HG03469 (cell line): ENCODE measurements at regions not wholly inside any gene's neighbourhood (a gene's known extent, or its start where the extent isn't known, plus 50 kb on each side); places are given as distances from the start of the nearest gene placed in this dataset.

Experiments used
- ATAC-seq: cut with Tn5 transposase; IDR thresholded peaks from one replicate; pipeline ENCODE4 v1.9.1; 2021; ENCODE audit warnings: mild to moderate bottlenecking, moderate library complexity, moderate number of reproducible peaks; ENCODE audit not compliant: unreplicated experiment

DNA sequence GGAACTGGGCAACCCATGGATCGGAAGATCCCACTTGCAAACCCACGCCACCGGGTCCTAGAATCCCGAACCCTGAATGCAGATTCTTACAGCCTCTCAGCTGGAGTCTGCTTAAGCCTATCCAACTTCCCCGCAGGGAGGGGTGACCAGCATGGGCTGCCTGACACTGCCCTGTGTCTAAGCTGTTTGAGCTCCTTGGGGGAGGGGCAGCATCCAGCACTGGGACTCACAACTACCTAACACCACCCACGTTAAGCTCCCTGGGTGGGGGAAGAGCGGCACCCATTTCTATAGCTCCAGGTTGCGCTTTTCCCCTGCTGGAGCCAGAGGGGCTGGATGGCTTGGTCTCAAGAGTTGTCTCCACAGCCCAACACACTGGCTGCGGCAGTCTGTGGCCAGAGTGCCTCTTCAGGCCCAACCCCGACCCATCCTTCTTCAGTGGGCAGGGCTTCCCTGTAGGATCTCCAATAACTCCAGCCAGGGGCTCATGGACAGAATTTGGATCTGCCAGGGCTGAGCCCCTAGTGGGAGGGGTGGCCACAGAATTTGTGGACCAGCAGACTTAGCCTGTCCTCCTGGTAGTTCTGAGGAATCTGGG lies 649.2 kb downstream of the TUSC7 start:
- ATAC-seq = no peak

GRCh38 chr3:117366574-117366973 lies 657.0 kb downstream of the TUSC7 start:
- ATAC-seq = no peak

GRCh38 chr3:117367861-117368260 lies 658.3 kb downstream of the TUSC7 start:
- no peak for ATAC-seq

DNA sequence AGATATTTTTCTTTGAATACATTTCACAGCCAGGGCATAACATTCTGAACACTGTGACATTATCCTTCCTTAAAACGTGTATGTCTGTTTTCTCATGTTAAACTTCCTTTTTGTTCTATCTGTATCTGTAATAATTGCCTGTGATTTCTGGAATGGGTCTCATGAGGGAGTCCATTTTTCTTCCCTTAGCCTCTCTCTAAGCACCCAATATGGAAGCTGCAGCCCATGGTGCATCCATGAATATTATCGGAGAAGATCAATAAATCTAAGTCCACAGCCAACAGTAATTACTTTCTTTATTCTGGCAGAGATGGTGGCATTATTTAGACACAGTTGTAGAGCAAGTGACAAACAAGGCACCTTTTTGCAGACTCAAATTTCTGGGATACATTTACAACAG lies 671.1 kb downstream of the TUSC7 start:
- no peak for ATAC-seq

GRCh38 chr3:117393119-117393518 lies 683.5 kb downstream of the TUSC7 start:
- ATAC-seq = no peak

DNA sequence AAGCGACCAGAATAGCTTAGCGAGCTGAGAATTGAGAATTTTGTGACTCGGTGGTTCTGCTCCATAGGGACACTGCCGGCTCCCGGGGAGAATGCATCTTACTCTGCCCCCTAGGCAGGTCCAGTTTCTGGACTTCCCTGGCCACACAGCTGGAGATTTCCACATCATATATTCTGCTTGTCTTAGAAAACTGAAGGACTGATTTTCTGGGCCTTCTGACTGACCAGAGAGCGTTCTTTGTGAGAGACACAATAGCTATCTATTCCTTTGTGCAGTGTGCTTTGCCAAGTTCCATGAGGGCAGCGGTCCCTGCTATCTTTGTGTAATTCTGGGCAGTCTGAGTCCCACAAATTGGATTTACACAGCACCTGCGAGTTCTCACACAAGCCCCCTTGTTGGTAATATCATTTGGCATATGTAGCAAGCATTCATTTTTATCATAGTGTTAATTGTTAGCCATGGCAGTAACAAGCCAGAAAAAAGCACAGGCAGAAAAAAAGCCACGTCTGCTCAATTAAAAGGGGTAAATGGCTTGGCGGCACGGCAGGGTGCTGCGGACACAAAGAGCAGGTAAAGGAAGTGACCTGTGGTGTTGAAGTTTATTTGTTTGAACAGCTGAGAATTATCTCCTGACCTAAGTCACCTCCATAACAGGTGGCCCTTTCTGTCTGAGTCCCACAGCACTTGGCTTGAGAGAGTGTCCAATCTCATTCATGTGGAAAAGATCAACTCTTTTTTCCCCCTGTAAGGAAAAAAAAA lies 688.7 kb downstream of the TUSC7 start:
- no peak for ATAC-seq

GRCh38 chr3:117399311-117400078 lies 689.9 kb downstream of the TUSC7 start:
- ATAC-seq = no peak

GRCh38 chr3:117400303-117400702 lies 690.7 kb downstream of the TUSC7 start:
- no peak for ATAC-seq

DNA sequence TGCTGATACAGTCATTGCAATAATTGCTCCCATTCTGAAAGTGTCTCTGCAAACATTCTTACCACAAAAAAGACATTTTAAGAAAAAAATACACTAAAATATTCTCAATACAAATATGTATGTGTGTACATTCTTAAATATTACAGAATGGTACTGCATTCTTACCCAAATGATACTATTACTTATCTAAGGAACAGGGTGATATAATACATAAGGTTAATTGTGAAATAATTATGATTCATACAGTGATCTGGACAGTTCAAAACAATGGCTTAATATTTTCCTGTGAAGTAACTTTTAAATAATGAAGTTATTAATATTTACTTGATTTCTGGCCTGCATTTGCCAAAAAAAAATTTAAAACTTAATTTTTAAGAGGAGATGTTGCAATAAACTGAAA lies 694.6 kb downstream of the TUSC7 start:
- ATAC-seq = no peak

DNA sequence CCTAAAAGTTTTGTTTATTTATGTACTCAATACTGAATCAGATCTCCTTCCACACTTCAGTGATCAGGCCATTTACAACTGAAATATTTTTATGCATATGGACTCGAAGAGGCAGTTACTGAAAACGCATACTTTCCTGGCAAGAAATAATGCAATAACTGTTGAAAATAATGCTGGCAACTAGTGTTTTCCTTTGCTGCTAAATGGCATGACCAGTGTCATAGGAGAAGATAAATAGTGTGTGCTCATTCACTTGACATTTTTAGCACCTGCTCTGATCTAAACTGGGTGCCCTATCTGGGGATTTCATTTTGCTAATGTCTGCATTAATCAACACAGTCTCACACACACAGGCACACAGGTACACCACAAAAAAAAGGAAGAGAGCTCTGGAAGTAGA lies 695.2 kb downstream of the TUSC7 start:
- ATAC-seq = no peak

DNA sequence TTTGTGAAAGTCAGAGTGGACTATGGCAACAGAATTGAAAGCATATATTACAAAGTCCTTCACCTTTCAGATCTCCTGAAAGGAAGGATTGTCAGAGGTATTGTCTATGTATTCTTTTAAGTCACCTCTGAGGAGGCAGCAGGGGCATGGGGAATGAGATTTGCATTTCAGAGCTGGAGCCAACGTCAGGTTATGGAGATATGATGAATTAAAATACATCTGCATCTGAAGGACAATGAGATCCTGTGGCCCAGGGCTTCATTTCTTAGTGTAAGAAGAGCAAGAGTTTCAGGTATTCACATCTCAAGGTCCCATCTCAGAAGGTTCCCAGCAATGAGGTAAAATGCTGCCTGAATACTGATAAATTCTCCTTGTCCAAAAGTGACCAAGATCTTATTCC lies 695.8 kb downstream of the TUSC7 start:
- ATAC-seq = no peak

- peak; percentile 70 for ATAC-seq
These were observed 697.7 kb downstream of the TUSC7 start for GRCh38 chr3:117407317-117407716.

GRCh38 chr3:117408811-117409210 lies 699.2 kb downstream of the TUSC7 start:
- ATAC-seq = no peak

- ATAC-seq = no peak
These were observed 699.7 kb downstream of the TUSC7 start for GRCh38 chr3:117409256-117409655.

DNA sequence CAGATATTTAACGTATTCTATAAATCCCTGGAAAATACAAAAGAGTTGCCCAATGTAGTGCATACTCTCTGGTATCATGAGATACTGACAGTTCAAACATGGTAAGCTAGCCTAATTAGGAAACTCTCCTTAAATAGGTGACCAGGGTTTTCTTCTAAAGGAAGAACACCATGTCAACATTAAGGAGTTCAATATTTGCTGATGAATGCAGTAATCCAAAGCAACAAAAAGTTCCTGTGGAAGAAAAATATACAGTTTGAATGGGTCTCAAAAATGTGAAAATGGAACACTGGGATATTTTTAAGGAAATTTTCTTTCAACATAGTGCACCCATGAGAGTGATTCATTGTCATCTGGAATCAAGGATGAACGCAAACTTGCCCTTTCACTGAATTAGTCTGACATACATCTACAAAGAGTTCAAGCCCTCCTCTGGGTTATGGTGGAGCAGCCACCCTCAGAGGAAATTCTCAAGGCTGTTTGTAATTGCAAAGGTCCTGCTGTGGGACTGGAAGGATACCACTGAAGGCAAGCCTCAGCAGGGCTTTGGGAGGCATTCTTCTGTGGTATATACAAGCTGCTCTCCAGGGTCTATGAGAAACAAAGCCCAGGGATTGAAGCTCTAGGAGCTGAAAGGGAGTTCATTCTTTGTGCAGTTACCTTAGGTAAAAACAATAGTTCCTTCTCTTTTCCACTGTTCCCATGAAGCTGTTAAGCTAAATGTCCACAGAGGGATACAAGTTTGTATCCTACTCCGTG lies 700.3 kb downstream of the TUSC7 start:
- ATAC-seq = no peak

DNA sequence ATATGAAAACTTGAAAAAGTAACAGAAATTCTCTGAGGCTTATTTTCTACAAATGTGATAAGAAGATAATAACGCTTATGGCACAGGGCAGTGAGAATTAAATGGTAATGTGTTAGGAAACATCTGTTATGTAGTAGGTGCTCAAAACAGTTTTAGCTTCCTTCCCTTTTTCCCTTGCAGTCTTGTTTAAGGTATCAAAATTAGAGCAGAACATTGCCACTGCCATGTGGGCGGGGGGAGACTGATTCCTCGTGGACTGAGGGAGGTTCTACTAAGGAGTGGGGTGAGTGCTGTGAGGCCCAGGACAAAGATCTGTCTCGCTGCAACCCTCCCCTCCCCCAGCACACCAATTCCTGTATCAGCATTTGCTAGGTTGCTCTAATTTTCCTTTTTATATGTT lies 702.4 kb downstream of the TUSC7 start:
- no peak for ATAC-seq

GRCh38 chr3:117417411-117417810 lies 707.8 kb downstream of the TUSC7 start:
- ATAC-seq = no peak

DNA sequence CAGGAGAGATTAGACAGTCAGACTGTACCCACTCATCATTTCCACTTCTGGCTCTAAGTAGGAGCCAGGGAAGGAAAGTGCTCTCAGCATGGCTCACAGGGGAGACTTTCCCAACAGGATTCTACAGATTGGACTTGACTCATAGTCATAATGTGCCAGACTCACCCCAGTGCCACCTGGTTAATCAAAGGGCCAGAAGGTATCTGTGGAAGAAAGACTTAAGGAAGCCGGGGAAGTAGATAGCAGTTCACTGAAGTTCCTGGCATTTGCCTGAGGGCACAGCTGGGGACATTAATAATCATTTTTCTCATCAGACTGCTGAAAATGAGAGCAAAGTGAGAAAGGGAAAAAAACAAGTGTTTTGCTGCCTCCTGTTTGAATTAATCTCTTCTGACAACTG lies 717.5 kb downstream of the TUSC7 start:
- no peak for ATAC-seq

DNA sequence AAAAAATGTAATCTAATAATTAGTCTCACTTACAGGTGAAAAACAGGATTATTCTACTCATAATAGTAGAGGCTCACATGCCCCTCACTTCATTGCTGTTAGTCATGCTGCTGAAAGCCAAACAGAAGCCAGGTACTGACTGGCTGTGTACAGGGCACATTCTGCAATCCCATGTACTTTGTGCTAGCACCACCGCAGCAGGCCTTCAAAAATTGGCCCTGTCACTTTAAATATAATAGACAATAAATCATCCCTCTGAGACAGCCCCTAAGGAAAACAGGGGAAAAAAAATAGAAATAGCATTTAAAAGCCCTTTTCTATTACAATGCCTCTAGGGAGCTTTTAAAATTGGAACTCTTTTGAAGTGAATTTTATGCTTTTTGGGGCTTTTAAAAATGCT lies 723.8 kb downstream of the TUSC7 start:
- ATAC-seq = no peak

GRCh38 chr3:117434661-117435412 lies 725.3 kb downstream of the TUSC7 start:
- no peak for ATAC-seq

- no peak for ATAC-seq
These were observed 725.9 kb downstream of the TUSC7 start for GRCh38 chr3:117435506-117435905.
